GM21576 (cell line): ENCODE measurements at regions not wholly inside any gene's neighbourhood (a gene's known extent, or its start where the extent isn't known, plus 50 kb on each side); places are given as distances from the start of the nearest gene placed in this dataset.
"Not testable (repeated sequence)": the region's sequence is repeated elsewhere in the genome, so short reads cannot be mapped to it uniquely, and the experiment has no call there.

Experiments used
- ATAC-seq: cut with Tn5 transposase; IDR thresholded peaks from one replicate; pipeline ENCODE4 v1.9.1; 2021; ENCODE audit warnings: mild to moderate bottlenecking, moderate library complexity; ENCODE audit not compliant: unreplicated experiment

DNA sequence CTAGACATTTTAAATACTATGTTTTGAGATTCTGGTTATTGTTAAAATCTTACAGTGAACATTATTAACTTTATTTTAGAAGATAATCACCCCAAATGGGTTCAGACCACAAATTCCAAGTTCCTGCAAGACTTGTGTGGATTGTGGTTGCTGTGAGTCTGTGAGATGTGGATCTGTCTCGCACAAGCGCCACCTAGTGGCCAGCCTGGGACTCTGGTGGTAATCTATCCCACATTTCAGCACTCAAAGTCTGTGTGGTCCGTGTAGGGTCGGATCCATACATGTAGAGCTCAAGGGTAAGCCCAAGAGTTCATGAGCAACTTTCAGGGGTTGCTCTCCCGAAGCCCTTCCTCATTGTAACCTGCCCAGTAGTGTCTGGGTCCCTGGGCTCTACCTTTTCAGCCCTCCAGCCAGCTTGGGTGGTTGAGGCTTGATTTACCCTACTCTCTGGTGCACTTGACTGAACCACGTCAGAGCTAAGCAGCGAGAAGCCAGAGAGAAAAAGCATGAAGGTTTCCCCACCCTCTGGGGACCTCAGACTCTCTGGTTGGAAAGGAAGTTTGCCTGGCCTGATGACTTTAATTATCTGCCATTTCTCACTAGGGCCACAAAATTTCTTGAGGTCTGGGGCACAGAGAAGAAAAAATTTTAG, 129.2 kb downstream of the ARHGAP11B start:
- peak; percentile 93 for ATAC-seq

DNA sequence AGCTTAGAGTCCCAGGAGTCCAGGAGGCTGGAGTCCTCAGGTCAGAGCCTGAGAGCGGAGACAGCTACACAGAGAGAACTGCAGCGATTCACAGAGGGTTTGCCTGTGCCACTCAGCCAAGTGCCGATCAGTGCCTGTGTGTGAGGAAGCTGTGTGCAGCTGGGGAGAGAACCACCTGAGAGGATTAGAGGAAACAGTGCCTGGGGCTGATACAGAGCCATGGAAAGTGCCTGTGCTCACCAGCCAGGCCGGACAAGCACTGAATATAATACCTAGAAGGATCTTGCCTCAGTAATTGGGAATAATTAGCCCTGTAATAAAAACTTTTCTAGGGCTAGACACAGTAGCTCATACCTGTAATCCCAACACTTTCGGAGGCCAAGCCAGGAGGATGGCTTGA, 134.7 kb downstream of the ARHGAP11B start:
- not testable (repeated sequence) for ATAC-seq

DNA sequence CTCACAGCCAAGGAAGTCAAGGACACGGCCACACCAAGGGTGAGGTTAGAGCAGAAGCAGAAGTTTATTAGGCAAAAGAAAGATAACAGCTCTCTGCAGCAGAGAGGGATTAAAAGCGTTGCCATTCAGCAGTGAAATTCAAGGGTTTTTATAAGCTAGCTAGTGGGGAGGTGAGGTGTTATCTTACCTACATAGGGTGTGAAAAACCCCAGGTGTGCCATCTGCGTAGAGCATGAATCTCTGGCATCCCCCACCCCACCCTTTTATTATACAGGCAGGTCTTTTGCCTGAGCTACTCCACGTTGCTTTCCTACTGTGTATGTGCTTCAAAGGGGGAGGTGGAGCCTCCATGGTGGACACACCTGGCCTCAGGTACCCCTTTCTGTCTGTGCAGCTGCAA, 135.4 kb downstream of the ARHGAP11B start:
- not testable (repeated sequence) for ATAC-seq

DNA sequence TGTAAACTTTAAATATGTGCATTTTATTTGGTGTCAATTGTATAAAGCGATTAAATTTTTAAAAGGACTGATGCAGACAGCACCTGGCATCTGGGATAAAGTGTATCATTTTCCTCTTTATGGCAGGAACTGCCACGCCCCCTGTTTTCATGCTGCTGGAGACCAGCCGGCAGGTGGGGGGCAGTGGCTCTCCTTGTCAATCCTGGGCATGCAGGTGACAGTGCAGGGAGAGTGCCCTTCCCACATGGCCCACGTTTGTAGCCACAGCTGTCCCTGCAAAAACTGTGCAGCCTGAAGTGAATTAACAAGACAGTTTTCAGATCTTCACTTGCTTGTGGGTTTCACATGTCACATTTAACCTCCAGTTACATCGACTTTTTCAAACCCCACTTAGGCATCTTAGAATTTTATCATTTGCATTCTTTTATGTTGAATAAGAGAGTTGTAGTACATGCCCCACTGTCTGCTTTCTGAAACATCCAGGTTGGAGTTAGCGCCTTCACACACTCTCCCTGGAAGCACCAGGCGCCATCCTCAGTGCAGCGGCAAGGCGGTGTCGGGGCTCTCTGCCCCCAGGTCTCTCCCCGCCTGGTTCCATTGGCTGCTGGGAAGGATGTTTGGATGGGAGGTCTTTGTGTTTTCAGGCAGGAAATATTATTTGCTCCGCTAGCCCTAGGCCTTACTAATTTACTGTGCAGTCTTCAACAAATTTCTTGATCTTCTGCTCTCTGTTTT, 134.2 kb upstream of the FAN1 start:
- ATAC-seq, result not testable (repeated sequence)

DNA sequence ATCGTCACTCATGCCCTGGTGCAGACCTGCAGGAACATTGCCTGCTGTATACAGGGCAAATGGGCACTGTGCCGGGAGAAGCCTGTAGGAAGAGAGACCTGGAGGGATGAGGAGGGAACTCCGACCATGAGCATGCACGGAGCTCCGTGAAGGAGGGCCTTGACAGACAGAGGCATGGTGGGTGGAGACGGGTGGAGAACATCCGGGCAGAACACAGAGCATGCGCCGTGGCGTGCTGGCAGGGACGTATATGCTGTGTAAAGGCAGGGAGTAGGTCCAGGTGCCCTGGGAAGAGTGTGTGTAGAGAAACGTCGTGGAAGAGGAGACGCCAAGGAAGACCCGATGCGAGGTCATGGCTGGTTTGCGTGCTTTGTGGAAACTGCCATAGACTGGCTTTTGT, 133.0 kb upstream of the FAN1 start:
- ATAC-seq, result no peak

DNA sequence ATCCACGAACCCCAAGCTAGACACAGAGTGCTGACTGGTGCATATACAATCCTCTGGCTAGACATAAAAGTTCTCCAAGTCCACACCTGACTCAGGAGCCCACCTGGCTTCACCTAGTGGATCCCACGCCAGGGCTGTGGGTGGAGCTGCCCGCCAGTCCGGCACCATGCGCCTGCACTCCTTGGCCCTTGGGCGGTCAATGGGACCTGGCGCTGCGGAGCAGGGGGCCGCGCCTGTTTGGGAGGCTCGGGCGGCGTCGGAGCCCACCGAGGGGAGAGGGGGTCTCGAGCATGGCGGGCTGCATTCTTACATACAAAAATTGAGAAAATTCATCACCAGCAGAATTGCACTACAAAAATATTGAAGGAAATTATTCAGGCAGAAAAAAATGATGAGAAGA, 120.7 kb upstream of the FAN1 start:
- ATAC-seq, result no peak

DNA sequence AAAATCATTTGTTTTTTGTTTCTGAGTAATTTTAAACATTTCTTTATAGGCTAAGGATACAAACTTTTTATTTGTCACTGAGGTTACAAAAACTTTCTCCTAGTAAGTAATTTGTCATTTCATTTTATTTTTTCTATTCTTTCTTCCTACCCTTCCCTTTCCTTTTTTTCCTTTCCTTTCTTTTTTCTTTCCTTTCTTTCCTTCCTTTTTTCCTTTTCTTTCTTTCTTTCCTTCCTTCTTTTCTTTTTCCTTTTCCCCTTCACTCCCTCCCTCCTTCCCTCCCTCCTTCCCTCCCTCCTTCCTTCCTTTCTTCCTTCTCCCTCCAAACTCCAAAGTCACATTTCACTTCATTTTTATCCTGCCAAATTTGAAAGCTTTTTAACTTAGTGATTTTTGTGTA, 115.1 kb upstream of the FAN1 start:
- no peak for ATAC-seq

DNA sequence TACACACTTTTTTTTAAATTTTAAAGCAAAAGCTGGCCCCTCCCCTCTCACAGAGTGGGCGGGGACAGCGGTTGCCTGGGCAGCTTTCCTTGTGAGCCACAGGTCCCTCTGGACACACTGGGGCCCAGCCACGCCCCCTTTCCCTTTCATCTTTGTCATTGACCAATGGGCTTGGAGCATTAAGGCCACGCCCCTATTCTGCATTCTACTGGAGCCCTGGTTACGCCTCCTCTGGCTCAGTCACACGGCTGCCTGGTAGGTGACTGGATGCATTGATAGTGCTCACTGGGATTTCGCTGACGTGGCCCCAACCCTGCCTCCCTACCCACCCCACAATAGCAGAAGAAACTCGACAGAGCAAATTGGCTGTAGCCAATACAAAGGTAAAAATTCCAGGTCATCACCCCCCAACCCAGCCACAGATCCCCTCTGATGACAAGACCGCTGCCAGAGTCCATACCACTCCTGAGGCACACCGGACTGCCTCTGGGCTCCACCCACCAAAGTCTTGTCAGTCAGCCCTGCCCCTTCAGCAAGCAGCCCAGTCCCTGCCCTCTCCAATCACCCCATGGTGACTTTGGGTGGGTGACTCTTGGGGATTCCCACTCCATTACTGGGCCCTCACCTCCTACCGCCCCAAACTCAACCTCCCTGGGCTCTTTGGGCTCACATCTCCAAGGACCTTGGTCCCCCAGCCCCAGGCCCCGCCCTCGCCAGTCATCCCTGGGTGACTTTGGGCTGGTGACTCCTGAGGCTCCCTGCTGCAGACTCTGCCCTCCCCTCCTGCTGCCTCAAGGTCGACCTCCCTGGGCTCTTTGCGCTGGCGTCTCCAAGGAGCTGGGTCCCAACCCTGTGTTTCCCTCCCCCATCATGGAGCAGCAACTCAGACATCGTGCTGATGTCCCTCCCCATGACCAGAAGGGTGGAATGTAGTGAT, 112.2 kb upstream of the FAN1 start:
- ATAC-seq, result no peak

DNA sequence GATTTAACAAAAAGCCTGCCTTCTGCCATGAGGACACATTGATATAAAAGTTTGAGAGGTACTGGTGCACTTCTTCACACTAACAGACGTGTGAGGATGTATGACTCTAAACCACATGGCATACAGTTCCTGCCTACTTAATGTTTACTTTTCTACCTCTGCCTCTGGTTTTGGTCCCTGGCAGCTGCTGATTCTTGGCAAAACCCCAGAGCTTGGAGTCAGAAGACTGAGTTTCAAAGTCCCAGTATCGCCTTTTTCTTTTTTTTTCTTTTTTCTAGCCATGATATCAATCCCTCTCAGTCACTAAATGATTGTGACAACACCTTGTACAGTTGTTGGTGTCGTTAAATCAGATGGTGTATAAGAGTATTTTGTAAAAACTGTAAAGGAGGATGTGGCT, 110.9 kb upstream of the FAN1 start:
- not testable (repeated sequence) for ATAC-seq

DNA sequence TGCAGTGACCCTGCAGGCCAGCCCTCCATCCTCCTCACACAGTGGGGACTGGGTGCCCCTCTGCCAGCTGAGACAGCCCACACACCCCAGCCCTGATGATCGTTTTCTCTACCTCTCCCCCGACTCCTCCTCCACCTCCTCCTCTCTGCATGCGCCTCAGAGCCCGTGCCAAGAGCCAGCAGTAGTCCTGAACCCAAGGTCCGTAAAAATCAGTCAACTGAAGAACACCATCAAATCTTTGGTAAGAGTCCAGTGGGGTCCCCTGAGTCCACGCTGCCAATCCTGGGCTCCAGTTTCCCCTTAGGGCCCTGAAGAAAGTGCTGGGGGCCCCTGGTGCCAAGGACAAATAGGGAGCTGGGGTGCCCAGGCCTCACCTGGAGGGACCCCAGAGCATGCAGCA, 109.3 kb upstream of the FAN1 start:
- no peak for ATAC-seq

DNA sequence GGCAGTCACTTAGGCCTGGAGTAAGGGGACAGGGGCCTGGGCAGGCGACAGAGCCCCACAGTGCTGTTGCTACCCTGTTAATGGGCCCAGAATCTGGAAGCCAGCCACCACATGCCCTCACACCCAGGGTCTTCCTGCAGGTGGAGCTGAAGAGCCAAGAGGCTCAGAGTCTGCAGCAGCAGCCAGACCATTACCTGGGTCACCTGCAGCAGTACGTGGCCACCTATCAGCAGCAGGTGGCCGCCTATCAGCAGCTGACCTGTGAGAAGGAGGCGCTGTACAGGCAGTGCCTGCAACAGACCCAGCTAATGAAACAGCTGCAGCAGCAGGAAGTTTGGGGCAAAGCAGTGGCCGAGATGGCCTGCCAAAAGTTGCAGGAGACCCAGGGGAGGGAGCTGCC, 104.2 kb upstream of the FAN1 start:
- not testable (repeated sequence) for ATAC-seq

DNA sequence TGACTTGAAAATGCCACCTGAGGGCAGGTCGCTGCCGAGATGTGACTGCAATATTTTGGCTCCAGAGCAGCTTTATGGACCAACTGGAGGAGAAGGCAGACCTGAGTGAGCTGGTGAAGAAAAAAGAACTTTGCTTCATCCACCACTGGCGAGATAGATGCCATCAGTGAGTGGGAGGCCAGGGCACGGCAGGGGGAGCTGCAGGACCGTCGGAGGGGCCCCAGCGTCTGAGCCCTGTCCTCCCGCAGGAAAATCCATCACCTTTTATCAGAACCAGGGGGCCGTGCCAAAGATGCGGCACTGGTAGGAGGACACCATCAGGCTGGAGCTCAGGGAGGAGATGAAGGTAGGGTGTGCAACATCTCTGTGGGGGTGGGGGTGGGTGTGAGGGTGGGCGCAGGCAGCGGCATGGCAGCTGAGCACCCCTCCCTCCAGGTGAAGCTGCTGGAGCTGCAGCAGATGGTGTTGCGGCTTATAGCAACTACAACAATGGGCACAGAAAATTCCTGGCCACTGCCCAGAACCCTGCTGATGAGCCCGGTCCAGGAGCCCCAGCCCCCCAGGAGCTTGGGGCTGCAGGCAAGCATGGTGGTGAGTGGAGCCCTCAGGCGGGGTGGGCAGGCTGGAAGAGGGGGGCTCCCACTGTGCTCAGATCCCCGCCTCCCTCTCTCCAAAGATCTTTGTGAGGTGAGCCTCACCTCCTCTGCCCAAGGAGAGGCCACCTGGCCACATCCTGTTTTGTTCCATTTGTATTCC, 102.4 kb upstream of the FAN1 start:
- ATAC-seq, result not testable (repeated sequence)

DNA sequence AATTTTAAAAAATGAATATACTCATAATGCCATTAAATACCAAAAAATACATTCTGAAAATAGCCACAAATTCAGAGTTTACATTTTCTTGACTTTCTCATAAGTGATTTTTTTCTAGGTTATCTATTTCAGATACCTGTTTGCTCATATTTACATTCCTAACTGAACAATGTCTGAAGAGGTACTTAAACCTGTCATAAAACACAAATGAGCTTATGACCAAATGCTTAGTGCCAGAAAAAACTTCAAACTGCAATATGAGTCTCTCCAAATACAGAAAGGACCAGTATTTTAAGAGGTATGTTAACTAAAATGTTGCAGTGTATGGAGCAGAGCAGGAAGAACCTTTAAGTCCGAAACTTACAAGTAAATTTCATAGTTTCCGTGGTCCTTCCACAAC, 101.7 kb upstream of the FAN1 start:
- not testable (repeated sequence) for ATAC-seq

DNA sequence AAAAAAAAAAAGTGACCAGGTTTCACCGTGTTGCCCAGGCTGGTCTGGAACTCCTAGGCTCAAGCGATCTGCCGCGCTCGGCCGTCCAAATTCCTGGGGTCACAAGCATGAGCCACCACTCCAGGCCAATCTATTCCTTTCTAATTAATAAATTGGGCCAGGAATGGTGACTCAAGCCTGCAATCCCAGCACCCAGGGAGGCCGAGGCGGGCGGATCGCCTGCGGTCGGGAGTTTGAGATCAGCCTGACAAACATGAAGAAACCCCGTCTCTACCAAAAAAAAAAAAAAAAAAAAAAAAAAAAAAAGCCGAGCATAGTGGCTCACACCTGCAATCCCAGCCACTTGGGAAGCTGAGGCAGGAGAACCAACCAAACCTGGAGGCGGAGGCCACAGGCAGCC, 100.0 kb upstream of the FAN1 start:
- not testable (repeated sequence) for ATAC-seq

DNA sequence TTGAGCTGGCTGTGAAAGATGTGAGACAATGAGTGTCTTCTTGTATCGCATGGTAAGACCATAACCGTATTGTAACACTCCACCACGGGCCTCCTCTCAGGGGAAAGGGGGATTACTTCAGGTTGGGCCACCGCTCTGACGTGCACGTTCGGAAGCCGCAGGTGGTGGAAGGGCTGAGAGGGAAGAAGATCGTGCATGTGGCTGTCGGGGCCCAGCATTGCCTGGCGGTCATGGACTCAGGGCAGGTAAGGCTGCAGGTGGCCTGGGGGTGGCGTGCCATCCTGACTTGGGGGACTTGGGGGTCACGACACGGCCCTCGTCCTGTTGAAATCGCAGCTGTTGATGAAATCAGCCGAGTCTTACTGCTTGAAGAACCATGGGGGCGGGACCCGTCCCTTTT, 87.3 kb upstream of the FAN1 start:
- ATAC-seq, result no peak

DNA sequence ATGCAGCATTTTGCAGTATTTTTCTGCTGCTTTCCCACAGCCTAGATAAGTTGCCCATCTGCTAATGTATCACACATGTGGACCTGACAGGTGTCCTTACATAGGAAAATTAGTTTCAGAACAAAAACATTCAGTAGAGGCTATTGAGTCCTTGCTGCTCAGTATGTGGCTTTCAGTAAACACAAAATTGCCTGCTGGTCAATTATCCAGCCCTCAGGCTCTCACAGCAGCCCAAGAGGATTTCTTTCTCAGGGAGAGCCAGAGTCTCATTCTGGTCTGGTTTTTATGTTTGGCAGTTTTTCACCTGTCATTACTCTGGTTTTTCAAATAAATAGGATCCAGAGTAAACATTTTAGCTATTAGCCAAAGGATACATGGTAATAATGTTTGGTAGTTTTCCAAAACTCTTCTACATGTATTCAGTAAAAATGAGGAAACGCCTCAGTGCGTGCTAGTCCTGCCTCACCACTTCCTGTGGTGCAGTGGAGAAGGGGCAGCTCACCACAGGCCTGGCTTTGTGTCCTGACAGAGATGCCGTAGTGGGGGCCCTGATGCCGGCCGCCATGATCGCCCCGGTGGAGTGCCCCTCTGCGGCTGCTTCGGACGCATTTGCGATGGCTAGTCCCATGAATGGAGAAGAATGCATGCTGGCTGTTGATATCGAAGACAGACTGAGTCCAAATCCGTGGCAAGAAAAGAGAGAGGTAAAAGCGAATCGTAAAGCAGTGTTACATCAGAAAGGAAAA, 80.5 kb upstream of the FAN1 start:
- not testable (repeated sequence) for ATAC-seq

DNA sequence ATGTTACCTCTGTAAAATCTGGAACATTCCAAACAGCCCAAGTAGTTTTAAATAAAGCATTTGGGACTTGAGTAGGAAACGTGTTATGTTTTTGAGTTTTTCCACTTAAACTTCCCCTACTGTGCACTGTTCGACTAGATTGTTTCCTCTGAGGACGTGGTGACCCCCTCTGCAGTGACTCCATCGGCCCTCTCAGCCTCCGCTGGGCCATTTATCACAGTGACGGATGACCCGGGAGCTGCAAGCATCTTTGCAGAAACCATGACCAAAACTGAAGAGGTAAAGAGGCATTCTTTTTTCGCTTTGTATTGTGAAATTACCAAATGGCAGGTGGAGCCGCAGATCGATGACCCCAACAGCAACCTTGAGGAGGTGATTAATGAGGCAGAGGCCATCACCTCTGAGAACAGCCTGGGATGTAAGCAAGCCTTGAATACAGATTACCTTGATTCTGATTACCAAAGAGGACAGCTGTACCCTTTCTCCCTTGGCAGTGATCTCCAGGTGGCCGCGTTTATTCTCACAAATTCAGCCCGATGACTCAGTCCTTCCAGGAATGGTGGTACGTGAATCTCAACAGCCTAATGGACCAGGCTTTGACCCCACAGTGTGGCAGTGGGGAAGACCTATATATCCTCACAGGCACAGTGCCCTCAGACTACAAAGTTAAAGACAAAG, 79.1 kb upstream of the FAN1 start:
- ATAC-seq, result no peak

DNA sequence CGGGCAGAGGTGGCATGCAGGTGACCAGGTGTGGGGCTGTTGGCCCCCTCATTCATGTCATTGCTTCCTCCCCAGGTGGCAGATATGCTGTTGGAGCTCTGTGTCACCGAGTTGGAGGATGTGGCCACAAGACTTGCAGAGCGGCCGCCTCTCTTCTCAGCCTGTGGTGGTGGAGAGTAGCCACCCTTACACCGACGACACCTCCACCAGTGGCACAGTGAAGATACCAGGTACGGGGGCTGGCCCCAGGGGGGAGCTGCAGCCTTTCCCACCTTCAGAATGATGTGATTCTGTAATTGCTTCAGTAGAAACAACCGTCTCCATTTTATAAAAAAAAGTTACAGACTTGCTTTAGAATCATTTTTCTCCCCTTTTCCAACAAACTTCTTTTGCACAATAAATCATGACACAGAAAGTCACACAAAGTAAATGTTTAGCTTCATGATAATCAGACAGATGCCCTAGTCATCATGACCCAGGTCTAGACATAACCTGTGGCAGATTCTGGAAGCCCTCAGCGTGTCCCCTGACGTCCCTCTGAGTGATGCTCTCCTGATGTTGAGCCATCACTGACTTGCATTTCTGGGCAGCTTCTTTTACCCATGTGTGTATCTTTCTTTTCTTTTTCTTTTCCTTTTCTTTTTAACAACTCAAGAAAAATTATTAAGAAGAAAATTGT, 76.0 kb upstream of the FAN1 start:
- ATAC-seq, result no peak

DNA sequence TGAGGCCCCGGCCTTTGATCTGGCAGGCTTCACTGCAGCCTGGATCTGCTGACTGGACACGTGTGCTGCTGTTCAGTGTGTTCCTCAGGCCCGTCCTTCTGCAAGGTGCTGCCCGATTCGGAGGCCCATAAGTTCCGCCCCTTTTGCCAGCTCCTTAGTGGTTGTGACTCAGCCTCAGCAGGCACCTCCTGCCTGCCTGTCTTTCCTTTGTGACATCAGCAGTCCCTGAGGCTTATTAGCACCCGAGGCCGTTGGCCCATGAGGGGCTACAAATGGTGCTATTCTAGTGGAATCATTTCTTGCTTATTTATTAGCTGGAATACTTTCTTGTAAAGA, 75.4 kb upstream of the FAN1 start:
- ATAC-seq, result not testable (repeated sequence)
